ENCODE measurements at regions not wholly inside any gene's neighbourhood (a gene's known extent, or its start where the extent isn't known, plus 50 kb on each side); places are given as distances from the start of the nearest gene placed in this dataset.

DNA sequence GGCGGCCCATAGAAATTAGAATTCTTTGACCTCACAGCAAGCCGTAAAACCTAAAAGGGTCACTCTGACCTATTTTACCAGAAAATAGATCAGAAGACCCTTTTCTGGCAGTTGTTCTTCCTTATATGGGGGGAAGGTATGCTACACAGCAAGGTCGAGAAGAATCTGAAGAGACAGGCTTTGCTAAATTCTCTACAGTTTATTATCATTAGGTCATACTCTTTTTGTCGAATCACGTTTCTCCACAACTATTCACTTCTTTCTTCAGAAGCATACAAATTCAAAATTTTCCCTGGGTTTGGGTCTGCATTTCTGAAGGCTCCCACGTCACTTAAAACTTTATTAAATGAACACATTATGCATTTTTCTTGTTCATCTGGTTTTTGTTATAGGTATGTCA, 229.5 kb upstream of the GRM7 start:
- TF ChIP-seq, protein P1, sequence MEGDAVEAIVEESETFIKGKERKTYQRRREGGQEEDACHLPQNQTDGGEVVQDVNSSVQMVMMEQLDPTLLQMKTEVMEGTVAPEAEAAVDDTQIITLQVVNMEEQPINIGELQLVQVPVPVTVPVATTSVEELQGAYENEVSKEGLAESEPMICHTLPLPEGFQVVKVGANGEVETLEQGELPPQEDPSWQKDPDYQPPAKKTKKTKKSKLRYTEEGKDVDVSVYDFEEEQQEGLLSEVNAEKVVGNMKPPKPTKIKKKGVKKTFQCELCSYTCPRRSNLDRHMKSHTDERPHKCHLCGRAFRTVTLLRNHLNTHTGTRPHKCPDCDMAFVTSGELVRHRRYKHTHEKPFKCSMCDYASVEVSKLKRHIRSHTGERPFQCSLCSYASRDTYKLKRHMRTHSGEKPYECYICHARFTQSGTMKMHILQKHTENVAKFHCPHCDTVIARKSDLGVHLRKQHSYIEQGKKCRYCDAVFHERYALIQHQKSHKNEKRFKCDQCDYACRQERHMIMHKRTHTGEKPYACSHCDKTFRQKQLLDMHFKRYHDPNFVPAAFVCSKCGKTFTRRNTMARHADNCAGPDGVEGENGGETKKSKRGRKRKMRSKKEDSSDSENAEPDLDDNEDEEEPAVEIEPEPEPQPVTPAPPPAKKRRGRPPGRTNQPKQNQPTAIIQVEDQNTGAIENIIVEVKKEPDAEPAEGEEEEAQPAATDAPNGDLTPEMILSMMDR (IDR thresholded peaks at IDR 0.05), result no peak
- no peak for TF ChIP-seq POLR2A (IDR thresholded peaks at IDR 0.05)
